IMR-90 (cell line): ENCODE measurements at regions not wholly inside any gene's neighbourhood (a gene's known extent, or its start where the extent isn't known, plus 50 kb on each side); places are given as distances from the start of the nearest gene placed in this dataset.

Experiments
- ATAC-seq: fragments of 200-7000 bp; cut with Tn5 transposase; 2 replicates; pipeline ENCODE4 v1.9.1; 2020; ENCODE audit warnings: low read depth, mild to moderate bottlenecking, moderate library complexity
- BruUV-seq: library from RNA; stranded (reverse); fragments of 400-500 nt; replicated peaks from 2 replicates; lab custom pipeline; 2021; lab: Mats Ljungman, UMichigan
- CTCF ChIA-PET: fragments of 300-600 bp; formaldehyde crosslinking; extraction: SDS; loops from one replicate; lab custom pipeline; 2021; ENCODE audit warnings: antibody characterized with exemption; lab: Yijun Ruan, JAX
- POLR2A ChIA-PET: fragments of 300-600 bp; sonication (Branson Sonifier 250); formaldehyde crosslinking; loops from one replicate; lab custom pipeline; 2022; ENCODE audit warnings: antibody characterized with exemption; ENCODE audit not compliant: unreplicated experiment; lab: Charles Lee
- DNase-seq: peaks from one replicate; pipeline ENCODE4 v3.0.0; 2013
- H2AFZ ChIP-seq: replicated peaks from 2 replicates; pipeline ENCODE3; 2013; ENCODE audit warnings: low read length, mild to moderate bottlenecking; ENCODE audit not compliant: poor library complexity
- H2AK5ac ChIP-seq: 2 replicates; pipeline ENCODE4 v1.6.1; 2013; ENCODE audit warnings: low read depth, low read length, inconsistent platforms
- H2AK9ac ChIP-seq: replicated peaks from 2 replicates; pipeline ENCODE3; 2013; ENCODE audit warnings: mild to moderate bottlenecking, low read depth, low read length, moderate library complexity; ENCODE audit not compliant: poor library complexity
- H2BK120ac ChIP-seq: 2 replicates; pipeline ENCODE4 v1.6.1; 2013; ENCODE audit warnings: low read depth, low read length, inconsistent platforms
- H2BK15ac ChIP-seq: 3 replicates; pipeline ENCODE4 v1.6.1; 2013; ENCODE audit warnings: low read depth, low read length, inconsistent platforms
- H2BK20ac ChIP-seq: 2 replicates; pipeline ENCODE4 v1.6.1; 2013; ENCODE audit warnings: low read depth, mild to moderate bottlenecking, inconsistent platforms, low read length, moderate library complexity
- H2BK5ac ChIP-seq: 2 replicates; pipeline ENCODE4 v1.6.1; 2013; ENCODE audit warnings: mild to moderate bottlenecking, low read depth, low read length, inconsistent platforms; ENCODE audit not compliant: poor library complexity, severe bottlenecking
- H3K14ac ChIP-seq: replicated peaks from 2 replicates; pipeline ENCODE4 v1.6.1; 2013; ENCODE audit warnings: low read depth, low read length, inconsistent platforms
- H3K18ac ChIP-seq: 2 replicates; pipeline ENCODE4 v1.6.1; 2013; ENCODE audit warnings: low read depth, low read length, control low read depth
- H3K23ac ChIP-seq: 2 replicates; pipeline ENCODE4 v1.6.1; 2013; ENCODE audit warnings: low read depth, low read length, inconsistent platforms
- H3K27ac ChIP-seq: 2 replicates; pipeline ENCODE4 v1.5.1; 2013; ENCODE audit warnings: mild to moderate bottlenecking, control low read depth, low read length; ENCODE audit not compliant: insufficient read depth
- H3K27me3 ChIP-seq: 2 replicates; pipeline ENCODE4 v1.6.1; 2013; ENCODE audit warnings: low read length; ENCODE audit not compliant: control insufficient read depth, insufficient read depth
- H3K36me3 ChIP-seq: 2 replicates; pipeline ENCODE4 v1.6.1; 2013; ENCODE audit warnings: low read length, mixed read lengths; ENCODE audit not compliant: control insufficient read depth, insufficient read depth
- H3K4ac ChIP-seq: 2 replicates; pipeline ENCODE4 v1.6.1; 2013; ENCODE audit warnings: low read depth, low read length, inconsistent platforms
- H3K4me1 ChIP-seq: 2 replicates; pipeline ENCODE4 v1.6.1; 2013; ENCODE audit warnings: low read length, mixed read lengths; ENCODE audit not compliant: control insufficient read depth, insufficient read depth
- H3K4me2 ChIP-seq: 2 replicates; pipeline ENCODE4 v1.6.1; 2013; ENCODE audit warnings: low read depth, mild to moderate bottlenecking, control low read depth, low read length, moderate library complexity
- H3K4me3 ChIP-seq: 2 replicates; pipeline ENCODE4 v1.5.1; 2013; ENCODE audit warnings: low read depth, mild to moderate bottlenecking, control low read depth, low read length, moderate library complexity; ENCODE audit not compliant: insufficient read depth
- H3K56ac ChIP-seq: 2 replicates; pipeline ENCODE4 v1.6.1; 2013; ENCODE audit warnings: low read length, inconsistent platforms; ENCODE audit not compliant: insufficient read depth; ENCODE audit errors: extremely low read depth
- H3K79me1 ChIP-seq, 2 experiments: 2 replicates each; pipeline ENCODE4 v1.6.1; 2013; ENCODE audit warnings: low read length in 2 of 2, inconsistent platforms in 1 of 2, low read depth in 1 of 2
- H3K9ac ChIP-seq: 2 replicates; pipeline ENCODE4 v1.6.1; 2013; ENCODE audit warnings: low read depth, low read length, control low read depth
- H3K9me1 ChIP-seq: 2 replicates; pipeline ENCODE4 v1.6.1; 2013; ENCODE audit warnings: low read length, inconsistent platforms; ENCODE audit not compliant: insufficient read depth
- H3K9me3 ChIP-seq: 2 replicates; pipeline ENCODE4 v1.6.1; 2013; ENCODE audit warnings: low read length; ENCODE audit not compliant: control insufficient read depth, insufficient read depth
- H4K20me1 ChIP-seq: 2 replicates; pipeline ENCODE4 v1.6.1; 2013; ENCODE audit warnings: low read length, inconsistent platforms; ENCODE audit not compliant: insufficient read depth
- H4K5ac ChIP-seq: 2 replicates; pipeline ENCODE4 v1.6.1; 2013; ENCODE audit warnings: mild to moderate bottlenecking, low read depth, low read length, control low read depth
- H4K8ac ChIP-seq, 2 experiments: 2 replicates each; pipeline ENCODE4 v1.6.1; 2013; ENCODE audit warnings: low read depth in 2 of 2, low read length in 2 of 2, control low read depth in 1 of 2, inconsistent platforms in 1 of 2
- H4K91ac ChIP-seq: 2 replicates; pipeline ENCODE4 v1.6.1; 2013; ENCODE audit warnings: low read depth, low read length, inconsistent platforms; ENCODE audit not compliant: insufficient read depth
- BHLHE40 ChIP-seq: fragments of 150-350 bp; IDR thresholded peaks from 2 replicates; pipeline ENCODE4 v1.6.1; 2016; ENCODE audit warnings: mild to moderate bottlenecking, low read depth, low read length
- CHD1 ChIP-seq: IDR thresholded peaks from 2 replicates; pipeline ENCODE4 v1.6.1; 2012; ENCODE audit warnings: low read depth, low read length, improper control_type of control experiment
- FOS ChIP-seq: fragments of 150-350 bp; IDR thresholded peaks from 2 replicates; pipeline ENCODE4 v1.6.1; 2016; ENCODE audit warnings: low read depth, low read length
- MAFK ChIP-seq: IDR thresholded peaks from 2 replicates; pipeline ENCODE4 v1.6.1; 2012; ENCODE audit warnings: low read depth, low read length, improper control_type of control experiment
- MAZ ChIP-seq: IDR thresholded peaks from 2 replicates; pipeline ENCODE4 v1.6.1; 2012; ENCODE audit warnings: low read depth, mild to moderate bottlenecking, low read length, improper control_type of control experiment, moderate library complexity, borderline replicate concordance
- MXI1 ChIP-seq: IDR thresholded peaks from 2 replicates; pipeline ENCODE4 v1.6.1; 2012; ENCODE audit warnings: low read depth, mild to moderate bottlenecking, low read length, moderate library complexity, borderline replicate concordance
- NFE2L2 ChIP-seq: fragments of 150-350 bp; IDR thresholded peaks from 2 replicates; pipeline ENCODE4 v1.6.1; 2016; ENCODE audit warnings: low read depth, mild to moderate bottlenecking, low read length
- POLR2A ChIP-seq: IDR thresholded peaks from 2 replicates; pipeline ENCODE4 v1.6.1; 2012; ENCODE audit warnings: mild to moderate bottlenecking, low read depth, low read length
- RAD21 ChIP-seq: IDR thresholded peaks from 2 replicates; pipeline ENCODE4 v1.6.1; 2012; ENCODE audit warnings: low read length, improper control_type of control experiment
- RCOR1 ChIP-seq: IDR thresholded peaks from 2 replicates; pipeline ENCODE4 v1.6.1; 2012; ENCODE audit warnings: mild to moderate bottlenecking, low read length, improper control_type of control experiment; ENCODE audit not compliant: insufficient replicate concordance
- RFX5 ChIP-seq: IDR thresholded peaks from 2 replicates; pipeline ENCODE4 v1.8.0; 2012; ENCODE audit warnings: low read depth, mild to moderate bottlenecking, low read length, moderate library complexity
- SMC3 ChIP-seq: fragments of 150-350 bp; IDR thresholded peaks from 2 replicates; pipeline ENCODE4 v1.6.1; 2016; ENCODE audit warnings: low read depth, mild to moderate bottlenecking, antibody characterized with exemption, low read length, moderate library complexity
- WGBS, 2 experiments: methylation state at CpG; one replicate each; pipeline versions ENCODE4 v1.1.5 to v1.1.7; 2013; ENCODE audit warnings: missing lambda C conversion rate in 2 of 2; ENCODE audit not compliant: insufficient read length in 1 of 2; ENCODE audit errors: extremely low coverage in 2 of 2; 5-methylcytosine and 5-hydroxymethylcytosine counted together
- dilution Hi-C: fragments of 300-500 bp; cut with HindIII; formaldehyde crosslinking; loops from one replicate; pipeline ENCODE4 v1.14.3; 2018; ENCODE audit warnings: low sequenced_read_pairs; ENCODE audit not compliant: unreplicated experiment
- in situ Hi-C: fragments of 300-500 bp; cut with MboI; formaldehyde crosslinking; loops from 3 replicates; pipeline ENCODE4 v1.14.3; 2019; ENCODE audit warnings: low sequenced_read_pairs, inconsistent platforms, mixed read lengths
- intact Hi-C: fragments of 100-400 bp; cut with micrococcal nuclease; formaldehyde crosslinking; loops from 2 replicates; pipeline ENCODE4 v1.10.0; 2022
- TF ChIP-seq, protein P1 (sequence below): conservative IDR thresholded peaks from 2 replicates; pipeline ENCODE4 v1.5.1; 2012; ENCODE audit warnings: mild to moderate bottlenecking, low read depth, low read length, improper control_type of control experiment
- TF ChIP-seq, protein P2 (sequence below): fragments of 150-350 bp; IDR thresholded peaks from 2 replicates; pipeline ENCODE4 v1.6.1; 2016; ENCODE audit warnings: low read depth, mild to moderate bottlenecking, low read length, moderate library complexity, borderline replicate concordance
- TF ChIP-seq, protein P3 (sequence below): fragments of 150-350 bp; IDR thresholded peaks from 2 replicates; pipeline ENCODE4 v1.6.1; 2017; ENCODE audit warnings: mild to moderate bottlenecking, antibody characterized with exemption, low read length, low read depth

DNA sequence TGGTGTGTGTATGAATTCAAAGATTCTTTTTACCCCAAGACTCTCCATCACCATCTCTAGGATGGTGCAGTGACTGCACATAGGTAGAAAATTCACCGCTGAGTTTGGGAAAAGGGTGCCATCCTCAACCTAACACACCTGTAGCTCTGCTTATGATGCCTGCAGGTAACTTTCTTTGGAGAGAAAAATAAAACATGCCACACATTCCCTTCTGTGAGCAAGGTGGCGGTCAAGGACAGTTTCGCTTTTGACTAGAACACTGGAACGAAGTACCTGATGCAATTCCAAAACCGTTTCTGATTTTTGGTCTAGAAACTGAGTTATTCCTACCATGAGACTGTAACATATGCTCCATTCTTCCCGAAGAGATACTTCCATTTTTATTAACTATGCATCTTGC, 205.6 kb downstream of the FGFR2 start:
- H2BK15ac ChIP-seq: no peak overlapping the region
- no peak for DNase-seq
- no peak overlapping the region for H3K9ac ChIP-seq
- no peak overlapping the region for H3K27ac ChIP-seq
- H3K23ac ChIP-seq: no peak overlapping the region
- H3K9me3 ChIP-seq: peaks cover 11% of the 10 kb centered on the region
- no peak overlapping the region for H2BK5ac ChIP-seq
- no TSS peak for BruUV-seq
- CTCF ChIA-PET: no interaction called here
- no peak overlapping the region for H4K5ac ChIP-seq
- POLR2A ChIA-PET: no interaction called here
- H3K79me1 ChIP-seq: no peaks in the 10 kb centered on the region
- no peak overlapping the region for H3K4me2 ChIP-seq
- dilution Hi-C loops: no loop called here
- H4K8ac ChIP-seq: no peak overlapping the region
- no peaks in the 10 kb centered on the region for H3K36me3 ChIP-seq
- H2BK20ac ChIP-seq: no peak overlapping the region
- H2AK9ac ChIP-seq: no peak overlapping the region
- no peaks in the 10 kb centered on the region for H3K9me1 ChIP-seq
- H3K4me3 ChIP-seq: no peak overlapping the region
- H3K18ac ChIP-seq: no peak overlapping the region
- no peaks in the 10 kb centered on the region for H3K4me1 ChIP-seq
- no peak overlapping the region for H2AK5ac ChIP-seq
- no peak overlapping the region for H2AFZ ChIP-seq
- H3K56ac ChIP-seq: no peak overlapping the region
- TF ChIP-seq MAFK: no peak
- no peak for TF ChIP-seq RFX5
- no peak for TF ChIP-seq NFE2L2
- TF ChIP-seq POLR2A: no peak
- TF ChIP-seq, protein P1, sequence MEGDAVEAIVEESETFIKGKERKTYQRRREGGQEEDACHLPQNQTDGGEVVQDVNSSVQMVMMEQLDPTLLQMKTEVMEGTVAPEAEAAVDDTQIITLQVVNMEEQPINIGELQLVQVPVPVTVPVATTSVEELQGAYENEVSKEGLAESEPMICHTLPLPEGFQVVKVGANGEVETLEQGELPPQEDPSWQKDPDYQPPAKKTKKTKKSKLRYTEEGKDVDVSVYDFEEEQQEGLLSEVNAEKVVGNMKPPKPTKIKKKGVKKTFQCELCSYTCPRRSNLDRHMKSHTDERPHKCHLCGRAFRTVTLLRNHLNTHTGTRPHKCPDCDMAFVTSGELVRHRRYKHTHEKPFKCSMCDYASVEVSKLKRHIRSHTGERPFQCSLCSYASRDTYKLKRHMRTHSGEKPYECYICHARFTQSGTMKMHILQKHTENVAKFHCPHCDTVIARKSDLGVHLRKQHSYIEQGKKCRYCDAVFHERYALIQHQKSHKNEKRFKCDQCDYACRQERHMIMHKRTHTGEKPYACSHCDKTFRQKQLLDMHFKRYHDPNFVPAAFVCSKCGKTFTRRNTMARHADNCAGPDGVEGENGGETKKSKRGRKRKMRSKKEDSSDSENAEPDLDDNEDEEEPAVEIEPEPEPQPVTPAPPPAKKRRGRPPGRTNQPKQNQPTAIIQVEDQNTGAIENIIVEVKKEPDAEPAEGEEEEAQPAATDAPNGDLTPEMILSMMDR: no peak
- TF ChIP-seq CHD1: no peak
- no peak for TF ChIP-seq MAZ
- TF ChIP-seq, protein P2, sequence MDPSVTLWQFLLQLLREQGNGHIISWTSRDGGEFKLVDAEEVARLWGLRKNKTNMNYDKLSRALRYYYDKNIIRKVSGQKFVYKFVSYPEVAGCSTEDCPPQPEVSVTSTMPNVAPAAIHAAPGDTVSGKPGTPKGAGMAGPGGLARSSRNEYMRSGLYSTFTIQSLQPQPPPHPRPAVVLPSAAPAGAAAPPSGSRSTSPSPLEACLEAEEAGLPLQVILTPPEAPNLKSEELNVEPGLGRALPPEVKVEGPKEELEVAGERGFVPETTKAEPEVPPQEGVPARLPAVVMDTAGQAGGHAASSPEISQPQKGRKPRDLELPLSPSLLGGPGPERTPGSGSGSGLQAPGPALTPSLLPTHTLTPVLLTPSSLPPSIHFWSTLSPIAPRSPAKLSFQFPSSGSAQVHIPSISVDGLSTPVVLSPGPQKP: no peak
- no peak for TF ChIP-seq BHLHE40
- TF ChIP-seq MXI1: no peak
- no peak for TF ChIP-seq RCOR1
- no peak for TF ChIP-seq RAD21
- TF ChIP-seq, protein P3, sequence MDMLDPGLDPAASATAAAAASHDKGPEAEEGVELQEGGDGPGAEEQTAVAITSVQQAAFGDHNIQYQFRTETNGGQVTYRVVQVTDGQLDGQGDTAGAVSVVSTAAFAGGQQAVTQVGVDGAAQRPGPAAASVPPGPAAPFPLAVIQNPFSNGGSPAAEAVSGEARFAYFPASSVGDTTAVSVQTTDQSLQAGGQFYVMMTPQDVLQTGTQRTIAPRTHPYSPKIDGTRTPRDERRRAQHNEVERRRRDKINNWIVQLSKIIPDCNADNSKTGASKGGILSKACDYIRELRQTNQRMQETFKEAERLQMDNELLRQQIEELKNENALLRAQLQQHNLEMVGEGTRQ: no peak
- no peak for TF ChIP-seq FOS
- no peak for TF ChIP-seq SMC3
- 70% methylated on average over 3 of the region's 6 CpGs; no CpG with 5 or more reads in 1 of the 2 experiments for WGBS, 2 experiments
- no peak overlapping the region for H2BK120ac ChIP-seq
- no peak overlapping the region for H3K4ac ChIP-seq
- intact Hi-C loops: no loop called here
- H3K27me3 ChIP-seq: no peaks in the 10 kb centered on the region
- in situ Hi-C loops: no loop called here
- no peaks in the 10 kb centered on the region for H4K20me1 ChIP-seq
- no peak overlapping the region for H4K91ac ChIP-seq
- H3K14ac ChIP-seq: no peak overlapping the region
- ATAC-seq: no peak
